ENCODE measurements at regions not wholly inside any gene's neighbourhood (a gene's known extent, or its start where the extent isn't known, plus 50 kb on each side); places are given as distances from the start of the nearest gene placed in this dataset.

DNA sequence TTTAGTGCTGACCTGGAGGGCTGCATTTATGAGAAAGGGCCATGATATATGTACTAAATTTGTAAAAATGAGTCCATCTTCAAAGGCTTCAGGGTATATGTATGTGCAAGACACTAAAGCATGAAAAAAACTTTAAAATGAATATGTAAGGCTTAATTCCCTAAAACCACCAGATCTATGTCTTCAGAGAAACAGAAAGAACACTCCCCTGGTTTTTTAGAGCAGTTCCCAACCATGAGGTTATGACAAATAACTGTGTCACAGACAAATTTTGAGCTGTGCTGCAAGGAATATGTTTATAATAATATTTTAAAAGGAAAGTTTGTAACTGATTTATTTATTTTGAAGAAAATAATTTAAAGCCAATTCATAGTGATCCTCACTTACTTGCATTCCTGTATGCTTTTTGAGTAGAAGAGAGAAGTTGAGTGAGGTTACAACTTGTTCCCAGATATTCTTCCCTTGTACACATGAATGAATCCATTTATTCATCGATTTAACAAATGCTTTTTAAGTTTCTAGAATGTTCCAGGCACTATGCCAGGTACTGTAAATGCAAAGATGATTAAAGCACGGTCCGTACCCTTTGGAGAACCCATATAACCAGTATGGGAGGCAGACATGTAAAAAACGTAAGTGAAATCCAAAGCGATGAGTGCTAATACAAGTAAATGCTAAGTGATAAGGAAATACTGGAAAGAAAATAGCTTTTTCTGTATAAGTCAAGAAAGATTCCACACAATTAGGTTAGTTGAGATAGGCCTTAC, 295.2 kb upstream of the DIAPH2 start:
- TF ChIP-seq EZH2 (IDR thresholded peaks at IDR 0.05) (no peak), POLR2AphosphoS5 (IDR thresholded peaks at IDR 0.05; ENCODE audit: borderline replicate concordance, low read depth, low read length) (no peak)
